Dermis blood vessel endothelial cell (primary cell): ENCODE measurements at regions not wholly inside any gene's neighbourhood (a gene's known extent, or its start where the extent isn't known, plus 50 kb on each side); places are given as distances from the start of the nearest gene placed in this dataset.
A peak's percentile ranks its signal among the peaks of the same experiment; 100 is the strongest.

Experiments
- DNase-seq: peaks from one replicate; pipeline ENCODE4 v3.0.0; 2010

- DNase-seq, result peak; percentile 18
These were observed 50.3 kb upstream of the ETAA1 start for GRCh38 chr2:67346718-67347407.
